SK-N-SH (cell line): ENCODE measurements at regions not wholly inside any gene's neighbourhood (a gene's known extent, or its start where the extent isn't known, plus 50 kb on each side); places are given as distances from the start of the nearest gene placed in this dataset.

Experiments used
- CTCF ChIA-PET: fragments of 300-600, 350-600 bp; formaldehyde crosslinking; extraction: SDS; loops from one replicate; lab custom pipeline; 2021; lab: Yijun Ruan, JAX
- POLR2A ChIA-PET: fragments of 350-600 bp; sonication (Branson Sonifier 250); formaldehyde crosslinking; extraction: SDS; loops from one replicate; lab custom pipeline; 2020; ENCODE audit warnings: antibody characterized with exemption, inconsistent platforms; lab: Yijun Ruan, JAX
- DNase-seq: peaks from one replicate; pipeline ENCODE4 v3.0.0; 2012
- H2AFZ ChIP-seq: fragments of 200-600 bp; sonication (generic); 2 replicates; pipeline ENCODE4 v1.8.1; 2016; ENCODE audit warnings: antibody characterized with exemption, mild to moderate bottlenecking, low read depth
- H3F3A ChIP-seq: fragments of 200-600 bp; sonication (generic); replicated peaks from 2 replicates; pipeline ENCODE3; 2016; ENCODE audit warnings: antibody characterized with exemption, mild to moderate bottlenecking; ENCODE audit not compliant: insufficient read depth
- H3K27ac ChIP-seq, 2 experiments: fragments of 200-500 bp in 1 of 2; fragments of 200-600 bp in 1 of 2; sonication (Bioruptor generic) in 1 of 2; sonication (generic), shearing (Covaris generic) in 1 of 2; 2 replicates each; pipeline versions ENCODE4 v1.5.1 to v1.6.1; 2014 to 2016; ENCODE audit warnings: low read depth in 2 of 2, inconsistent platforms in 1 of 2, low read length in 1 of 2, mild to moderate bottlenecking in 1 of 2, mixed read lengths in 1 of 2
- H3K27me3 ChIP-seq: fragments of 200-600 bp; sonication (generic), shearing (Covaris generic); 2 replicates; pipeline ENCODE4 v1.6.1; 2016; ENCODE audit warnings: mixed run types; ENCODE audit not compliant: insufficient read depth
- H3K36me3 ChIP-seq, 2 experiments: fragments of 200-500 bp in 1 of 2; fragments of 200-600 bp in 1 of 2; sonication (Bioruptor generic) in 1 of 2; sonication (generic) in 1 of 2; replicated peaks in 1 of 2; 2 replicates each; pipeline versions ENCODE3 to v1.5.1; 2014 to 2016; ENCODE audit warnings: low read length in 1 of 2, mild to moderate bottlenecking in 1 of 2; ENCODE audit not compliant: insufficient read depth in 2 of 2, control insufficient read depth in 1 of 2
- H3K4me1 ChIP-seq, 2 experiments: fragments of 200-500 bp in 1 of 2; fragments of 200-600 bp in 1 of 2; sonication (Bioruptor generic) in 1 of 2; sonication (generic), shearing (Covaris generic) in 1 of 2; 2 replicates each; pipeline versions ENCODE4 v1.5.1 to v1.6.1; 2014 to 2016; ENCODE audit warnings: low read depth in 1 of 2, low read length in 1 of 2, mixed run types in 1 of 2; ENCODE audit not compliant: insufficient read depth in 2 of 2, control insufficient read depth in 1 of 2
- H3K4me2 ChIP-seq: fragments of 200-600 bp; sonication (generic), shearing (Covaris generic); 2 replicates; pipeline ENCODE4 v1.6.1; 2017; ENCODE audit warnings: mixed run types
- H3K4me3 ChIP-seq, 2 experiments: fragments of 200-500 bp in 1 of 2; fragments of 200-600 bp in 1 of 2; sonication (Bioruptor generic) in 1 of 2; sonication (generic), shearing (Covaris generic) in 1 of 2; 2 replicates each; pipeline versions ENCODE4 v1.5.1 to v1.8.1; 2014 to 2016; ENCODE audit warnings: low read depth in 2 of 2, inconsistent platforms in 1 of 2, low read length in 1 of 2, mild to moderate bottlenecking in 1 of 2, mixed read lengths in 1 of 2, moderate library complexity in 1 of 2
- H3K79me2 ChIP-seq: fragments of 200-600 bp; sonication (generic); 2 replicates; pipeline ENCODE4 v1.8.1; 2017; ENCODE audit warnings: mild to moderate bottlenecking; ENCODE audit not compliant: insufficient read depth
- H3K9ac ChIP-seq: fragments of 200-600 bp; sonication (generic); 2 replicates; pipeline ENCODE4 v1.6.1; 2017; ENCODE audit warnings: mixed run types
- H3K9me2 ChIP-seq: fragments of 200-600 bp; sonication (generic); 2 replicates; pipeline ENCODE4 v1.6.1; 2017; ENCODE audit warnings: mixed run types
- H3K9me3 ChIP-seq: fragments of 200-600 bp; sonication (generic); 2 replicates; pipeline ENCODE4 v1.6.1; 2017; ENCODE audit warnings: mixed run types, mild to moderate bottlenecking, moderate library complexity
- H4K20me1 ChIP-seq: fragments of 200-600 bp; sonication (generic); 2 replicates; pipeline ENCODE4 v1.6.1; 2017; ENCODE audit warnings: mild to moderate bottlenecking, mixed run types; ENCODE audit not compliant: insufficient read depth
- CHD2 ChIP-seq: fragments of 150-350 bp; IDR thresholded peaks from 2 replicates; pipeline ENCODE4 v1.6.1; 2018; ENCODE audit warnings: low read length; ENCODE audit not compliant: partially characterized antibody
- ELF1 ChIP-seq: IDR thresholded peaks from 2 replicates; pipeline ENCODE4 v1.4.0; 2012
- EZH2phosphoT487 ChIP-seq: fragments of 200-600 bp; sonication (generic); IDR thresholded peaks from 2 replicates; pipeline ENCODE4 v1.6.1; 2017; ENCODE audit warnings: low read depth, mixed run types, mild to moderate bottlenecking, antibody characterized with exemption, moderate library complexity, borderline replicate concordance
- FOXJ3 ChIP-seq: sonication (generic); formaldehyde crosslinking; IDR thresholded peaks from 2 replicates; pipeline ENCODE4 v1.5.1; 2020; ENCODE audit warnings: mild to moderate bottlenecking, missing genetic modification reagents
- GATA2 ChIP-seq: sonication (generic); formaldehyde crosslinking; IDR thresholded peaks from 2 replicates; pipeline ENCODE4 v1.5.0; 2020; ENCODE audit warnings: mild to moderate bottlenecking, missing genetic modification reagents
- NRF1 ChIP-seq: IDR thresholded peaks from 2 replicates; pipeline ENCODE4 v1.6.1; 2012; ENCODE audit warnings: low read depth, mild to moderate bottlenecking, low read length
- RCOR1 ChIP-seq: fragments of 150-350 bp; IDR thresholded peaks from 2 replicates; pipeline ENCODE4 v1.6.1; 2017; ENCODE audit warnings: antibody characterized with exemption, low read length
- RFX5 ChIP-seq: IDR thresholded peaks from 2 replicates; pipeline ENCODE4 v1.6.1; 2012; ENCODE audit warnings: mild to moderate bottlenecking, improper control_type of control experiment, low read length
- RXRA ChIP-seq: IDR thresholded peaks from 2 replicates; pipeline ENCODE4 v1.4.0; 2012; ENCODE audit warnings: low read depth, mild to moderate bottlenecking, borderline replicate concordance
- SIN3A ChIP-seq: IDR thresholded peaks from 2 replicates; pipeline ENCODE4 v1.6.1; 2012; ENCODE audit warnings: low read depth, mild to moderate bottlenecking, low read length, moderate library complexity, borderline replicate concordance
- TEAD4 ChIP-seq: IDR thresholded peaks from 2 replicates; pipeline ENCODE4 v1.4.0; 2012; ENCODE audit warnings: mild to moderate bottlenecking, borderline replicate concordance; ENCODE audit not compliant: insufficient read depth
- WGBS: methylation state at CpG from one replicate; pipeline ENCODE4 v1.1.6; 2017; ENCODE audit warnings: low lambda C conversion rate; 5-methylcytosine and 5-hydroxymethylcytosine counted together
- TF ChIP-seq, protein P1 (sequence below): IDR thresholded peaks from 2 replicates; pipeline ENCODE4 v1.4.0; 2012; ENCODE audit warnings: low read depth
- TF ChIP-seq, protein P2 (sequence below): IDR thresholded peaks from 2 replicates; pipeline ENCODE4 v1.6.1; 2012; ENCODE audit warnings: mild to moderate bottlenecking, low read depth, low read length, moderate library complexity
- TF ChIP-seq, protein P3 (sequence below): fragments of 150-350 bp; IDR thresholded peaks from 2 replicates; pipeline ENCODE4 v1.6.1; 2016; ENCODE audit warnings: mild to moderate bottlenecking, low read depth, low read length

DNA sequence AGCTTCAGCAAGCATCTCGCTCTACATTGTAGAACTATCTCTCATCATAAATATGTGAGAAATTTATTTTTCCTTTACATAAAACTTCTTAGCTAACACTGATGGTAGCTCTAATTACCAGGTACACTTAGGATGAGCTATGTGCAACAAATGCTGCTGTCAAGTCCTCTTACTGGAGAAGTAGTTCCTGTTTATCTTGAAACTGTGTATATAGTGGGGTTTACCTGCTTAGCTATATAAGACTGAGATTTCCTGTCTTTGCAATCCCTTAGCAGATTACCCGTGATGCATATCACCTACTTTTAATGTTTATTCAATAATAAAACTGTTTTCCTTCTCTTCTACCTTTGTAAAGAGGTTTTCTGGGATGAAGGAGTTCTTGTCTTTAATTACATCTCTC, 98.0 kb upstream of the USP15 start:
- Histone ChIP-seq H3K9ac (no peak overlapping the region), H3K9me2 (no peaks in the 10 kb centered on the region), H3K4me3 (no peak overlapping the region), H2AFZ (no peak overlapping the region), H3K27ac (no peak overlapping the region), H3K9me3 (no peaks in the 10 kb centered on the region), H3K27me3 (no peaks in the 10 kb centered on the region)
- POLR2A ChIA-PET = no interaction called here
- no peak for DNase-seq
- no peak for TF ChIP-seq FOXJ3
- no peak for TF ChIP-seq NRF1
- TF ChIP-seq GATA2 (CRISPR knock-in tag) = no peak
- TF ChIP-seq CHD2 = no peak
- no peak for TF ChIP-seq RXRA
- TF ChIP-seq, protein P1, sequence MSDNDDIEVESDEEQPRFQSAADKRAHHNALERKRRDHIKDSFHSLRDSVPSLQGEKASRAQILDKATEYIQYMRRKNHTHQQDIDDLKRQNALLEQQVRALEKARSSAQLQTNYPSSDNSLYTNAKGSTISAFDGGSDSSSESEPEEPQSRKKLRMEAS = no peak
- TF ChIP-seq EZH2phosphoT487 = no peak
- TF ChIP-seq, protein P2, sequence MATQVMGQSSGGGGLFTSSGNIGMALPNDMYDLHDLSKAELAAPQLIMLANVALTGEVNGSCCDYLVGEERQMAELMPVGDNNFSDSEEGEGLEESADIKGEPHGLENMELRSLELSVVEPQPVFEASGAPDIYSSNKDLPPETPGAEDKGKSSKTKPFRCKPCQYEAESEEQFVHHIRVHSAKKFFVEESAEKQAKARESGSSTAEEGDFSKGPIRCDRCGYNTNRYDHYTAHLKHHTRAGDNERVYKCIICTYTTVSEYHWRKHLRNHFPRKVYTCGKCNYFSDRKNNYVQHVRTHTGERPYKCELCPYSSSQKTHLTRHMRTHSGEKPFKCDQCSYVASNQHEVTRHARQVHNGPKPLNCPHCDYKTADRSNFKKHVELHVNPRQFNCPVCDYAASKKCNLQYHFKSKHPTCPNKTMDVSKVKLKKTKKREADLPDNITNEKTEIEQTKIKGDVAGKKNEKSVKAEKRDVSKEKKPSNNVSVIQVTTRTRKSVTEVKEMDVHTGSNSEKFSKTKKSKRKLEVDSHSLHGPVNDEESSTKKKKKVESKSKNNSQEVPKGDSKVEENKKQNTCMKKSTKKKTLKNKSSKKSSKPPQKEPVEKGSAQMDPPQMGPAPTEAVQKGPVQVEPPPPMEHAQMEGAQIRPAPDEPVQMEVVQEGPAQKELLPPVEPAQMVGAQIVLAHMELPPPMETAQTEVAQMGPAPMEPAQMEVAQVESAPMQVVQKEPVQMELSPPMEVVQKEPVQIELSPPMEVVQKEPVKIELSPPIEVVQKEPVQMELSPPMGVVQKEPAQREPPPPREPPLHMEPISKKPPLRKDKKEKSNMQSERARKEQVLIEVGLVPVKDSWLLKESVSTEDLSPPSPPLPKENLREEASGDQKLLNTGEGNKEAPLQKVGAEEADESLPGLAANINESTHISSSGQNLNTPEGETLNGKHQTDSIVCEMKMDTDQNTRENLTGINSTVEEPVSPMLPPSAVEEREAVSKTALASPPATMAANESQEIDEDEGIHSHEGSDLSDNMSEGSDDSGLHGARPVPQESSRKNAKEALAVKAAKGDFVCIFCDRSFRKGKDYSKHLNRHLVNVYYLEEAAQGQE = no peak
- TF ChIP-seq, protein P3, sequence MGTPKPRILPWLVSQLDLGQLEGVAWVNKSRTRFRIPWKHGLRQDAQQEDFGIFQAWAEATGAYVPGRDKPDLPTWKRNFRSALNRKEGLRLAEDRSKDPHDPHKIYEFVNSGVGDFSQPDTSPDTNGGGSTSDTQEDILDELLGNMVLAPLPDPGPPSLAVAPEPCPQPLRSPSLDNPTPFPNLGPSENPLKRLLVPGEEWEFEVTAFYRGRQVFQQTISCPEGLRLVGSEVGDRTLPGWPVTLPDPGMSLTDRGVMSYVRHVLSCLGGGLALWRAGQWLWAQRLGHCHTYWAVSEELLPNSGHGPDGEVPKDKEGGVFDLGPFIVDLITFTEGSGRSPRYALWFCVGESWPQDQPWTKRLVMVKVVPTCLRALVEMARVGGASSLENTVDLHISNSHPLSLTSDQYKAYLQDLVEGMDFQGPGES = no peak
- TF ChIP-seq ELF1 = no peak
- no peak for TF ChIP-seq SIN3A
- TF ChIP-seq RFX5 = no peak
- no peak for TF ChIP-seq TEAD4
- TF ChIP-seq RCOR1 = no peak
- TF ChIP-seq, all 33 proteins: peak for 0
- H4K20me1 ChIP-seq = no peaks in the 10 kb centered on the region
- no peaks in the 10 kb centered on the region for H3F3A ChIP-seq
- CTCF ChIA-PET = interaction anchor here (1.4 to 2.7 kb wide), 2 partner anchors 38 to 48 kb away, joined by 4 to 6 read pairs; no protein-coding TSS in a partner anchor
- no peaks in the 10 kb centered on the region for H3K36me3 ChIP-seq
- H3K4me2 ChIP-seq = no peak overlapping the region
- H3K4me1 ChIP-seq = no peaks in the 10 kb centered on the region
- WGBS = 0% methylated on average over 2 of the region's 2 CpGs
- H3K79me2 ChIP-seq = no peaks in the 10 kb centered on the region
